HCT116 (cell line): ENCODE measurements at regions not wholly inside any gene's neighbourhood (a gene's known extent, or its start where the extent isn't known, plus 50 kb on each side); places are given as distances from the start of the nearest gene placed in this dataset.

Source experiments
- ATAC-seq: fragments of 200-7000 bp; cut with Tn5 transposase; 2 replicates; pipeline ENCODE4 v1.9.1; 2020; ENCODE audit warnings: mild to moderate bottlenecking, moderate library complexity
- BruUV-seq: library from RNA; stranded (reverse); fragments of 400-500 nt; replicated peaks from 2 replicates; lab custom pipeline; 2021; lab: Mats Ljungman, UMichigan
- CTCF ChIA-PET: fragments of 300-600 bp; sonication (Branson Sonifier 250); formaldehyde crosslinking; loops from one replicate; lab custom pipeline; 2021; ENCODE audit warnings: antibody characterized with exemption; lab: Charles Lee
- POLR2A ChIA-PET: fragments of 300-600, 350-600 bp; sonication (Branson Sonifier 250); formaldehyde crosslinking; loops from one replicate; lab custom pipeline; 2021; ENCODE audit warnings: antibody characterized with exemption; lab: Charles Lee
- RAD21 ChIA-PET, 2 experiments: fragments of 300-600 bp; sonication (Branson Sonifier 250); formaldehyde crosslinking; loops; one replicate each; lab custom pipeline; 2023; ENCODE audit warnings: low total read pairs in 2 of 2; ENCODE audit not compliant: uncharacterized antibody in 2 of 2, unreplicated experiment in 2 of 2, low non-redundant PET in 1 of 2; lab: Charles Lee
- DNase-seq: peaks from one replicate; pipeline ENCODE4 v3.0.0-alpha.2; 2010; ENCODE audit warnings: low read depth, low spot score
- H2AFZ ChIP-seq: fragments of 200-600 bp; shearing (Covaris generic), sonication (generic); 2 replicates; pipeline ENCODE4 v1.6.1; 2017; ENCODE audit warnings: low read depth, mixed run types, mixed read lengths, antibody characterized with exemption, low read length; ENCODE audit not compliant: poor library complexity, severe bottlenecking
- H3K27ac ChIP-seq: 2 replicates; pipeline ENCODE4 v1.5.1; 2012; ENCODE audit warnings: low read depth, low read length
- H3K27me3 ChIP-seq: fragments of 200-600 bp; sonication (generic); 2 replicates; pipeline ENCODE4 v1.6.1; 2016; ENCODE audit warnings: mixed run types, low read length, mixed read lengths; ENCODE audit not compliant: insufficient read depth
- H3K36me3 ChIP-seq, 2 experiments: fragments of 200-500 bp in 1 of 2; fragments of 200-600 bp in 1 of 2; sonication (Bioruptor generic) in 1 of 2; sonication (generic) in 1 of 2; 2 replicates each; pipeline versions ENCODE4 v1.5.1 to v1.6.1; 2014 to 2016; ENCODE audit warnings: low read length in 2 of 2, inconsistent platforms in 1 of 2, mixed read lengths in 1 of 2, mixed run types in 1 of 2; ENCODE audit not compliant: insufficient read depth in 2 of 2, control insufficient read depth in 1 of 2
- H3K4me1 ChIP-seq, 2 experiments: fragments of 200-600 bp in 1 of 2; sonication (generic) in 1 of 2; 2 replicates each; pipeline versions ENCODE4 v1.5.1 to v1.6.1; 2012 to 2017; ENCODE audit warnings: low read length in 2 of 2, inconsistent platforms in 1 of 2, mild to moderate bottlenecking in 1 of 2, mixed read lengths in 1 of 2, mixed run types in 1 of 2, moderate library complexity in 1 of 2; ENCODE audit not compliant: insufficient read depth in 2 of 2, control insufficient read depth in 1 of 2
- H3K4me2 ChIP-seq: fragments of 200-600 bp; sonication (generic); 2 replicates; pipeline ENCODE4 v1.6.1; 2017; ENCODE audit warnings: mixed run types, low read length, mixed read lengths
- H3K4me3 ChIP-seq, 2 experiments: fragments of 200-600 bp in 1 of 2; sonication (generic) in 1 of 2; replicated peaks in 1 of 2; 2 replicates each; pipeline ENCODE4 v1.5.1; 2011 to 2016; ENCODE audit warnings: low read length in 2 of 2, control low read depth in 1 of 2, low read depth in 1 of 2, mild to moderate bottlenecking in 1 of 2, mixed read lengths in 1 of 2, mixed run types in 1 of 2
- H3K79me2 ChIP-seq: fragments of 200-600 bp; sonication (generic); 2 replicates; pipeline ENCODE4 v1.6.1; 2017; ENCODE audit warnings: mild to moderate bottlenecking, mixed run types, low read length, moderate library complexity, mixed read lengths; ENCODE audit not compliant: insufficient read depth
- H3K9ac ChIP-seq: fragments of 200-600 bp; sonication (generic); 2 replicates; pipeline ENCODE4 v1.6.1; 2016; ENCODE audit warnings: low read length, mixed read lengths
- H3K9me2 ChIP-seq: fragments of 200-600 bp; sonication (generic), shearing (Covaris generic); 2 replicates; pipeline ENCODE4 v1.6.1; 2017; ENCODE audit warnings: mixed run types, mild to moderate bottlenecking, moderate library complexity; ENCODE audit not compliant: insufficient read depth
- H3K9me3 ChIP-seq, 2 experiments: fragments of 200-500 bp in 1 of 2; fragments of 200-600 bp in 1 of 2; sonication (Bioruptor generic) in 1 of 2; sonication (generic) in 1 of 2; 2 replicates each; pipeline ENCODE4 v1.6.1; 2014 to 2017; ENCODE audit warnings: low read length in 2 of 2, mixed read lengths in 2 of 2, inconsistent platforms in 1 of 2, low read depth in 1 of 2, mild to moderate bottlenecking in 1 of 2, mixed run types in 1 of 2, moderate library complexity in 1 of 2; ENCODE audit not compliant: control insufficient read depth in 1 of 2, insufficient read depth in 1 of 2
- H4K20me1 ChIP-seq: fragments of 200-600 bp; sonication (generic), shearing (Covaris generic); 2 replicates; pipeline ENCODE4 v1.6.1; 2017; ENCODE audit warnings: mixed run types, mild to moderate bottlenecking, moderate library complexity; ENCODE audit not compliant: insufficient read depth
- CBX3 ChIP-seq: IDR thresholded peaks from 2 replicates; pipeline ENCODE4 v1.6.1; 2012; ENCODE audit warnings: low read depth
- CEBPB ChIP-seq: IDR thresholded peaks from 2 replicates; pipeline ENCODE4 v1.6.1; 2012; ENCODE audit warnings: low read depth
- ELF1 ChIP-seq: IDR thresholded peaks from 2 replicates; pipeline ENCODE4 v1.6.1; 2012; ENCODE audit warnings: low read depth, borderline replicate concordance
- EZH2 ChIP-seq: fragments of 200-600 bp; sonication (generic); IDR thresholded peaks from 2 replicates; pipeline ENCODE4 v1.6.1; 2017; ENCODE audit warnings: antibody characterized with exemption, mixed run types
- FOSL1 ChIP-seq: IDR thresholded peaks from 2 replicates; pipeline ENCODE4 v1.6.1; 2012; ENCODE audit warnings: low read depth
- JUND ChIP-seq: IDR thresholded peaks from 2 replicates; pipeline ENCODE4 v1.6.1; 2012
- POLR2AphosphoS5 ChIP-seq: IDR thresholded peaks from 2 replicates; pipeline ENCODE4 v1.6.1; 2011; ENCODE audit warnings: mild to moderate bottlenecking, low read depth, low read length, moderate library complexity
- RAD21 ChIP-seq: IDR thresholded peaks from 2 replicates; pipeline ENCODE4 v1.6.1; 2012; ENCODE audit warnings: low read depth, mild to moderate bottlenecking
- SIN3A ChIP-seq: IDR thresholded peaks from 2 replicates; pipeline ENCODE4 v1.6.1; 2012; ENCODE audit warnings: low read depth
- SP1 ChIP-seq: IDR thresholded peaks from 2 replicates; pipeline ENCODE4 v1.6.1; 2012; ENCODE audit warnings: low read depth
- SRF ChIP-seq: IDR thresholded peaks from 2 replicates; pipeline ENCODE4 v1.6.1; 2012; ENCODE audit warnings: low read depth
- TCF7L2 ChIP-seq: IDR thresholded peaks from 2 replicates; pipeline ENCODE4 v1.7.0; 2011; ENCODE audit warnings: borderline replicate concordance, inconsistent platforms; ENCODE audit not compliant: insufficient read depth, insufficient read length; ENCODE audit errors: extremely low read depth
- YY1 ChIP-seq: IDR thresholded peaks from 2 replicates; pipeline ENCODE4 v1.6.1; 2011; ENCODE audit warnings: low read length, low read depth, moderate library complexity, mild to moderate bottlenecking; ENCODE audit not compliant: insufficient replicate concordance; ENCODE audit errors: extremely low read depth
- ZNF274 ChIP-seq: fragments of 200-500 bp; sonication (Bioruptor generic); IDR thresholded peaks from 2 replicates; pipeline ENCODE4 v1.6.1; 2014; ENCODE audit warnings: mild to moderate bottlenecking, low read depth, low read length, inconsistent platforms
- intact Hi-C: fragments of 100-400 bp; cut with micrococcal nuclease; formaldehyde crosslinking; loops from 2 replicates; pipeline ENCODE4 v1.10.0; 2022
- TF ChIP-seq, protein P1 (sequence below), 3 experiments: fragments of 200-600 bp in 1 of 3; sonication (generic) in 1 of 3; IDR thresholded peaks in 2 of 3; conservative IDR thresholded peaks in 1 of 3; 2 replicates each; pipeline ENCODE4 v1.5.1; 2012 to 2017; ENCODE audit warnings: low read depth in 2 of 3, low read length in 2 of 3, antibody characterized with exemption in 1 of 3, borderline replicate concordance in 1 of 3, control low read depth in 1 of 3, mild to moderate bottlenecking in 1 of 3, mixed read lengths in 1 of 3, mixed run types in 1 of 3, moderate library complexity in 1 of 3; ENCODE audit not compliant: insufficient read depth in 1 of 3
- TF ChIP-seq, protein P2 (sequence below): IDR thresholded peaks from 2 replicates; pipeline ENCODE4 v1.6.1; 2011; ENCODE audit warnings: mild to moderate bottlenecking, low read length, moderate library complexity; ENCODE audit not compliant: insufficient replicate concordance; ENCODE audit errors: extremely low read depth
- TF ChIP-seq, protein P3 (sequence below): IDR thresholded peaks from 2 replicates; pipeline ENCODE4 v1.6.1; 2012

DNA sequence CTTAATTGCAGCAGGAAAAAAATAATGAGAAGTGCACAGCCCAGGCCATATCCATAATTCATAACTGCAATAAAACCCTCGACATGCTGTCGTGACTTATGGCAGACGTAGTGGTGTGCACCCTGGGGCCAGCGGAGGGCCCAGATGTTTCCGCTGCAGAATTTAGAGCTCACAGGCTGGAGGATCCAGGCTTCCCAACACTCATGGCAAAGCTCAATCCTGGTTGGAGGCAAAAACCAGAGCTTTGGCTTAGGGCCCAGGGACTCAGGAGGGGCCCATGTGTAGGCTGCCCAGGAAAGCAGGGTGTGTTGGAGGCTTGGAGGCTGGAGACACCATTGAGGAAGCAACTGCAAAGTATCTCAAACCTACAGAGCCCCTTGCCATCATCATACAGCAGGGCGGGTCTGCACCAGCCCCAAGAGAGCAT lies 68.7 kb downstream of the SERPINA3 start:
- TF ChIP-seq JUND (no peak), SIN3A (no peak), POLR2AphosphoS5 (no peak), FOSL1 (no peak), RAD21 (no peak), ELF1 (no peak), CEBPB (no peak), TCF7L2 (no peak), YY1 (no peak), CBX3 (no peak), EZH2 (no peak), ZNF274 (no peak), SRF (no peak), SP1 (no peak)
- TF ChIP-seq, protein P1, sequence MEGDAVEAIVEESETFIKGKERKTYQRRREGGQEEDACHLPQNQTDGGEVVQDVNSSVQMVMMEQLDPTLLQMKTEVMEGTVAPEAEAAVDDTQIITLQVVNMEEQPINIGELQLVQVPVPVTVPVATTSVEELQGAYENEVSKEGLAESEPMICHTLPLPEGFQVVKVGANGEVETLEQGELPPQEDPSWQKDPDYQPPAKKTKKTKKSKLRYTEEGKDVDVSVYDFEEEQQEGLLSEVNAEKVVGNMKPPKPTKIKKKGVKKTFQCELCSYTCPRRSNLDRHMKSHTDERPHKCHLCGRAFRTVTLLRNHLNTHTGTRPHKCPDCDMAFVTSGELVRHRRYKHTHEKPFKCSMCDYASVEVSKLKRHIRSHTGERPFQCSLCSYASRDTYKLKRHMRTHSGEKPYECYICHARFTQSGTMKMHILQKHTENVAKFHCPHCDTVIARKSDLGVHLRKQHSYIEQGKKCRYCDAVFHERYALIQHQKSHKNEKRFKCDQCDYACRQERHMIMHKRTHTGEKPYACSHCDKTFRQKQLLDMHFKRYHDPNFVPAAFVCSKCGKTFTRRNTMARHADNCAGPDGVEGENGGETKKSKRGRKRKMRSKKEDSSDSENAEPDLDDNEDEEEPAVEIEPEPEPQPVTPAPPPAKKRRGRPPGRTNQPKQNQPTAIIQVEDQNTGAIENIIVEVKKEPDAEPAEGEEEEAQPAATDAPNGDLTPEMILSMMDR (IDR thresholded peaks at IDR 0.05 in 2 of 3, conservative IDR thresholded peaks at IDR 0.05 in 1 of 3; ENCODE audit: borderline replicate concordance in 1 of 3, insufficient read depth in 1 of 3, low read depth in 2 of 3, low read length in 2 of 3), result no peak
- TF ChIP-seq, protein P2, sequence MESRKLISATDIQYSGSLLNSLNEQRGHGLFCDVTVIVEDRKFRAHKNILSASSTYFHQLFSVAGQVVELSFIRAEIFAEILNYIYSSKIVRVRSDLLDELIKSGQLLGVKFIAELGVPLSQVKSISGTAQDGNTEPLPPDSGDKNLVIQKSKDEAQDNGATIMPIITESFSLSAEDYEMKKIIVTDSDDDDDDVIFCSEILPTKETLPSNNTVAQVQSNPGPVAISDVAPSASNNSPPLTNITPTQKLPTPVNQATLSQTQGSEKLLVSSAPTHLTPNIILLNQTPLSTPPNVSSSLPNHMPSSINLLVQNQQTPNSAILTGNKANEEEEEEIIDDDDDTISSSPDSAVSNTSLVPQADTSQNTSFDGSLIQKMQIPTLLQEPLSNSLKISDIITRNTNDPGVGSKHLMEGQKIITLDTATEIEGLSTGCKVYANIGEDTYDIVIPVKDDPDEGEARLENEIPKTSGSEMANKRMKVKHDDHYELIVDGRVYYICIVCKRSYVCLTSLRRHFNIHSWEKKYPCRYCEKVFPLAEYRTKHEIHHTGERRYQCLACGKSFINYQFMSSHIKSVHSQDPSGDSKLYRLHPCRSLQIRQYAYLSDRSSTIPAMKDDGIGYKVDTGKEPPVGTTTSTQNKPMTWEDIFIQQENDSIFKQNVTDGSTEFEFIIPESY, result no peak
- TF ChIP-seq, protein P3, sequence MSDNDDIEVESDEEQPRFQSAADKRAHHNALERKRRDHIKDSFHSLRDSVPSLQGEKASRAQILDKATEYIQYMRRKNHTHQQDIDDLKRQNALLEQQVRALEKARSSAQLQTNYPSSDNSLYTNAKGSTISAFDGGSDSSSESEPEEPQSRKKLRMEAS, result no peak
- intact Hi-C loops, result loop anchor here (1.0 to 10.0 kb wide), 5 partner anchors 70 to 546 kb away; no protein-coding TSS in a partner anchor
- Histone ChIP-seq H3K4me3 (no peak overlapping the region), H3K9ac (no peak overlapping the region), H2AFZ (no peak overlapping the region), H3K79me2 (no peaks in the 10 kb centered on the region), H4K20me1 (no peaks in the 10 kb centered on the region), H3K9me3 (no peaks in the 10 kb centered on the region), H3K27ac (no peak overlapping the region), H3K4me2 (no peak overlapping the region), H3K27me3 (no peaks in the 10 kb centered on the region), H3K36me3 (no peaks in the 10 kb centered on the region), H3K4me1 (peaks cover 0 to 4% of the 10 kb centered on the region in 2 experiments; a peak in 1 of 4 replicates), H3K9me2 (no peaks in the 10 kb centered on the region)
- RAD21 ChIA-PET, result no interaction called here
- CTCF ChIA-PET, result interaction anchor here (0.7 to 1.8 kb wide), 6 partner anchors 9 to 247 kb away, joined by 3 to 7 read pairs (median 4); no protein-coding TSS in a partner anchor
- ATAC-seq (no peak), DNase-seq (no peak)
- BruUV-seq, result no TSS peak
- POLR2A ChIA-PET, result no interaction called here
